ENCODE measurements at regions not wholly inside any gene's neighbourhood (a gene's known extent, or its start where the extent isn't known, plus 50 kb on each side); places are given as distances from the start of the nearest gene placed in this dataset.

DNA sequence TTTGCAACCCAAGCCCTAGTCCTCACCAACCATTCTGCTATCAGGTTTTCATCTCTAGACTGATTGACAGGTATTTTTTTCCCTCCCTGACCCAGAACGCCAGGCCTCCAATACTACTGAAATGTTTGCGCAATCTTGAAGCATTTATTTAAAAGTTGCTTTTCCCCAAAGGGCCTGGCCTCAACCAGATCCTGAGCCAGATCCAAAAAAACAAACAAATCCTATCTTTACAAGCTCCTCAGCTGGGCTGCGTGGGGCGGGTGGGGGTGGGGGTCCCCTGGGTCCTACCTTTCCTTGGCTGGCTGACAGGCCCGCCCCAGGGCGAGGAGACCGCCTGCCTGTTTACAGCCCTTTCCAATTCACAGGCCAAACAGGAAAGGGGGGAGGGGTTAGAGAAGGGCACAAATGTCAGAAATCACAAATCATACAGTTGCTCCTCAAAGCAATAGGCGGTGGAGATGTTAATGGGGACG, 98.8 kb downstream of the FOXD2 start:
- TF ChIP-seq GATA2 (IDR thresholded peaks at IDR 0.05; ENCODE audit: low read depth, low read length) = no peak
- no peak for TF ChIP-seq GATA3 (IDR thresholded peaks at IDR 0.05; ENCODE audit: low read depth, low read length)

All from SH-SY5Y (cell line).